Prostate gland (tissue), 2 donors: ENCODE measurements at regions not wholly inside any gene's neighbourhood (a gene's known extent, or its start where the extent isn't known, plus 50 kb on each side); places are given as distances from the start of the nearest gene placed in this dataset.

Experiments
- DNase-seq: peaks from one replicate; pipeline ENCODE4 v3.0.0-alpha.2; 2019; ENCODE audit warnings: low spot score
- H3K27ac ChIP-seq, 2 donors: fragments of 200-600 bp; sonication (generic); 2 replicates each; pipeline ENCODE4 v1.5.1; 2017 to 2019
- H3K27me3 ChIP-seq: fragments of 200-600 bp; sonication (generic); replicated peaks from 2 replicates; pipeline ENCODE4 v1.5.1; 2019; ENCODE audit not compliant: insufficient read depth
- H3K36me3 ChIP-seq, 2 donors: fragments of 200-600 bp; sonication (generic); 1 replicate in 1 of 2; 2 replicates in 1 of 2; pipeline versions ENCODE4 v1.5.1 to v1.8.1; 2017 to 2019
- H3K4me1 ChIP-seq: fragments of 200-600 bp; sonication (generic); replicated peaks from 2 replicates; pipeline ENCODE4 v1.5.1; 2019
- H3K4me3 ChIP-seq, 2 donors: fragments of 200-600 bp; sonication (generic); 2 replicates each; pipeline ENCODE4 v1.5.1; 2017 to 2019
- H3K9me3 ChIP-seq: fragments of 200-600 bp; sonication (generic); 2 replicates; pipeline ENCODE4 v1.5.1; 2017
- POLR2A ChIP-seq: fragments of 450-650 bp; IDR thresholded peaks from one replicate; pipeline ENCODE4 v1.6.1; 2016; ENCODE audit warnings: antibody characterized with exemption, mild to moderate bottlenecking
- POLR2AphosphoS5 ChIP-seq: sonication (generic); formaldehyde crosslinking; IDR thresholded peaks from one replicate; pipeline ENCODE4 v1.6.1; 2017; ENCODE audit warnings: antibody characterized with exemption
- WGBS: methylation state at CpG from one replicate; pipeline ENCODE4 v1.1.5; 2018; 5-methylcytosine and 5-hydroxymethylcytosine counted together
- intact Hi-C: fragments of 100-400 bp; cut with DNase I; formaldehyde crosslinking; loops from one replicate; pipeline ENCODE4 v1.14.2; 2022
- TF ChIP-seq, protein P1 (sequence below), 4 experiments: fragments of 200-600 bp in 2 of 4; fragments of 450-650 bp in 2 of 4; sonication (generic) in 2 of 4; IDR thresholded peaks; 1 replicate in 3 of 4; 2 replicates in 1 of 4; pipeline ENCODE4 v1.5.1; 2016 to 2019; ENCODE audit warnings: antibody characterized with exemption in 4 of 4, mild to moderate bottlenecking in 2 of 4, moderate library complexity in 2 of 4

DNA sequence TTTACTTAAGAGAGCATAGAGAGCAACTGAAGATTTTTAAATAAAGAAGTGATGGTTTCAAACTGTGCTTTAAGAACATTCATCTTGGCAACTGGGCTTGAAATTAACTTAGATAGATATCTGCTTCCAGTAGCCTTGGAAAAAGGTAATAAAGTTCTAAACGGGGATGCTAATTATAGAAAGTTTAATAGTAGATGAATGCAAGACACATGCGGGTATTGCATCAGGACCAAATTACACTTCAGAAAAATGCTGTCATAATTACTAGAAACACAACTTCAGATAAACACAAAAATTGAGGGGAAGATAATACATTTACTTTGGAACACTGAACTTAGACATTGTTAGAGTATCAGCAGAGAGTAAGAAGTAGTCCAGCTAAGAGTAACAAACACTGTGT is 227.7 kb upstream of the SNX2 start:
- H3K4me3 ChIP-seq: no peak overlapping the region
- H3K9me3 ChIP-seq: no peaks in the 10 kb centered on the region
- WGBS: 37% methylated on average over 2 of the region's 2 CpGs
- TF ChIP-seq, protein P1, sequence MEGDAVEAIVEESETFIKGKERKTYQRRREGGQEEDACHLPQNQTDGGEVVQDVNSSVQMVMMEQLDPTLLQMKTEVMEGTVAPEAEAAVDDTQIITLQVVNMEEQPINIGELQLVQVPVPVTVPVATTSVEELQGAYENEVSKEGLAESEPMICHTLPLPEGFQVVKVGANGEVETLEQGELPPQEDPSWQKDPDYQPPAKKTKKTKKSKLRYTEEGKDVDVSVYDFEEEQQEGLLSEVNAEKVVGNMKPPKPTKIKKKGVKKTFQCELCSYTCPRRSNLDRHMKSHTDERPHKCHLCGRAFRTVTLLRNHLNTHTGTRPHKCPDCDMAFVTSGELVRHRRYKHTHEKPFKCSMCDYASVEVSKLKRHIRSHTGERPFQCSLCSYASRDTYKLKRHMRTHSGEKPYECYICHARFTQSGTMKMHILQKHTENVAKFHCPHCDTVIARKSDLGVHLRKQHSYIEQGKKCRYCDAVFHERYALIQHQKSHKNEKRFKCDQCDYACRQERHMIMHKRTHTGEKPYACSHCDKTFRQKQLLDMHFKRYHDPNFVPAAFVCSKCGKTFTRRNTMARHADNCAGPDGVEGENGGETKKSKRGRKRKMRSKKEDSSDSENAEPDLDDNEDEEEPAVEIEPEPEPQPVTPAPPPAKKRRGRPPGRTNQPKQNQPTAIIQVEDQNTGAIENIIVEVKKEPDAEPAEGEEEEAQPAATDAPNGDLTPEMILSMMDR (IDR thresholded peaks at IDR 0.05): no peak
- TF ChIP-seq POLR2AphosphoS5: no peak
- TF ChIP-seq POLR2A: no peak
- H3K4me1 ChIP-seq: no peaks in the 10 kb centered on the region
- peaks cover 4% of the 10 kb centered on the region for H3K27me3 ChIP-seq
- no peak overlapping the region for H3K27ac ChIP-seq
- intact Hi-C loops: no loop called here
- no peak for DNase-seq
- no peaks in the 10 kb centered on the region for H3K36me3 ChIP-seq

DNA sequence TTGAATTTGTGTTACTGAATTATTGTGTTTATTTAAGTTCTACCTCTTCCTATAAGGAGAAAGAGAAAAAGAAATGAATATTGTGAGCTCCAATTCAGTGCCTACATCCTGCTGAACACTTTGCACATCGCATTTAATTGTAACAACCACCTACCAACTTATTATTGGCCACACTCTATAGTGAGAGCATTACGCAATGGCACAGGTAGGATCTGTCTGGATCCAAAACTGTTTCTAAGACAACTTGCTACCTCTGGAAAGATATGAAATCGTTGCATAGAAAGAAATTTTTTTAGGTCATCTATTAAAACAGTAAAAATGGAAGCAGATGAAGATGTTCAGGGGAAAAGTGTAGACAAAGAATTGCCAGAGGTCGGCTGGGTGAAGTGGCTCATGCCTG is 227.2 kb upstream of the SNX2 start:
- Histone ChIP-seq H3K27me3 (peaks cover 3% of the 10 kb centered on the region), H3K4me3 (no peak overlapping the region), H3K9me3 (no peaks in the 10 kb centered on the region), H3K27ac (no peak overlapping the region), H3K36me3 (no peaks in the 10 kb centered on the region), H3K4me1 (no peaks in the 10 kb centered on the region)
- TF ChIP-seq POLR2A: no peak
- TF ChIP-seq POLR2AphosphoS5: no peak
- TF ChIP-seq, protein P1 (IDR thresholded peaks at IDR 0.05): no peak
- DNase-seq: no peak
- intact Hi-C loops: no loop called here
- 95% methylated on average over 4 of the region's 4 CpGs for WGBS

DNA sequence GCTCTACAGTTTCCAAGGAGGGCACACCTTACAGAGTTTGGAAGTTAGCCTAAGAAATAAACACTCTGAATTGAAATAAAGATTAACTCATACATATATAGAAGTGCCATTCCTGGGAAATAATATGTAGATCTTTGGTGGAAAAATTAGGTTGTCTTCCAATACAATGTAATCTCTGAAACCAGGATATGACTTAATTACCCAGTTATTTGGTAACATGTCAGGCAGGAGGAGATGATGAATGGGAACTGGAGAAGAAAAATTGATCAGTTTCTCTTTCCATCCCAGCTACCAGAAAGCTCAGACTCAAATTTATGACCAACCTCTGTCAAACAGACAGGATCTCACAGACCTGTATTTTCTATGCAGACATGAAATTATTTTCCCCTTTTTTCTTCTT is 215.2 kb upstream of the SNX2 start:
- H3K4me1 ChIP-seq: no peaks in the 10 kb centered on the region
- no peak overlapping the region for H3K27ac ChIP-seq
- no peaks in the 10 kb centered on the region for H3K9me3 ChIP-seq
- no peak for DNase-seq
- H3K4me3 ChIP-seq: no peak overlapping the region
- TF ChIP-seq, protein P1 (IDR thresholded peaks at IDR 0.05): no peak
- no peak for TF ChIP-seq POLR2AphosphoS5
- no peak for TF ChIP-seq POLR2A
- no peaks in the 10 kb centered on the region for H3K27me3 ChIP-seq
- H3K36me3 ChIP-seq: no peaks in the 10 kb centered on the region
- intact Hi-C loops: no loop called here

DNA sequence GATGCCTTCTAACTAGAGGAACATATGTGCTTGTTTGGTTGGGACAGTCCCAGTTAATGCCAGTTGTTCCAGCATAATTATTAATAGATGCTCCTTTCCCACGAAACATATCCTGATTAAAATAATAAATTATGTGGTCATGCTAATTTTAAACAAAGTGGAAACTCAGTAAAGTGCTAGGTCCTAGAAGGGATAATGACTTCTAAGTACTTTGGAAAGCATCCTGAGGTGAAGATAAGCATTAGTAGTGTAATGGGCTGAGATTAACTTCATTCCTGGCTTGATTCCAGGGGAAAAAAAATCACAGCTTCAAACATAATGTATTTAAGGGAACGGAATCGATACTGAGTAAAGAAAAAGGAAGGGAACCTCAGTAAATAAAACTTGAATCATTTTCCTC is 213.7 kb upstream of the SNX2 start:
- WGBS: 24% methylated on average over 3 of the region's 3 CpGs
- intact Hi-C loops: no loop called here
- H3K27ac ChIP-seq: no peak overlapping the region
- H3K4me3 ChIP-seq: no peak overlapping the region
- TF ChIP-seq POLR2AphosphoS5: no peak
- TF ChIP-seq, protein P1 (IDR thresholded peaks at IDR 0.05): no peak
- no peak for TF ChIP-seq POLR2A
- H3K27me3 ChIP-seq: no peaks in the 10 kb centered on the region
- H3K36me3 ChIP-seq: no peaks in the 10 kb centered on the region
- DNase-seq: no peak
- no peaks in the 10 kb centered on the region for H3K4me1 ChIP-seq
- no peaks in the 10 kb centered on the region for H3K9me3 ChIP-seq

DNA sequence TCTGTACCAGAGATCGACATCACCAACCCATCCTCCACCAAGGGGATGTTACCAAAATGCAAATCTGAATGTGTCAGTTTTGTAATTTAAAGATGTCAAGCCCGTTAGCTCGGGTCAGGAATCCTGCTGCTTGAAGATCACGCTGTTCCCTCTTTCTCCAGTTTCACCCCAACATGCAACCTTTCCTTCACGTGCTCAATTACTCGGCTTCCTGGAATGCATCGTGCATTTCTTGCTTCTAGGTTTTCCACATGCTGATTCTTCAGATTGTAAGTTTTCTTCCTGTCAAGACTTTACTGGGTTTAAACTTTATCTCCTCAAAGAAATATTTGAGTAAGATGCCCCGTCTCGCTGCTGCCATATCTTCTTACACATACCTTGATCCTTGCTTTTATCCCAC is 209.5 kb upstream of the SNX2 start:
- no peak for DNase-seq
- Histone ChIP-seq H3K4me3 (no peak overlapping the region), H3K27me3 (no peaks in the 10 kb centered on the region), H3K36me3 (no peaks in the 10 kb centered on the region), H3K4me1 (no peaks in the 10 kb centered on the region), H3K27ac (no peak overlapping the region), H3K9me3 (no peaks in the 10 kb centered on the region)
- TF ChIP-seq, protein P1 (IDR thresholded peaks at IDR 0.05): no peak
- TF ChIP-seq POLR2AphosphoS5: no peak
- TF ChIP-seq POLR2A: no peak
- WGBS: 80% methylated on average over 9 of the region's 9 CpGs
- intact Hi-C loops: no loop called here
